ENCODE measurements at regions not wholly inside any gene's neighbourhood (a gene's known extent, or its start where the extent isn't known, plus 50 kb on each side); places are given as distances from the start of the nearest gene placed in this dataset.
"Not testable (repeated sequence)": the region's sequence is repeated elsewhere in the genome, so short reads cannot be mapped to it uniquely, and the experiment has no call there.

DNA sequence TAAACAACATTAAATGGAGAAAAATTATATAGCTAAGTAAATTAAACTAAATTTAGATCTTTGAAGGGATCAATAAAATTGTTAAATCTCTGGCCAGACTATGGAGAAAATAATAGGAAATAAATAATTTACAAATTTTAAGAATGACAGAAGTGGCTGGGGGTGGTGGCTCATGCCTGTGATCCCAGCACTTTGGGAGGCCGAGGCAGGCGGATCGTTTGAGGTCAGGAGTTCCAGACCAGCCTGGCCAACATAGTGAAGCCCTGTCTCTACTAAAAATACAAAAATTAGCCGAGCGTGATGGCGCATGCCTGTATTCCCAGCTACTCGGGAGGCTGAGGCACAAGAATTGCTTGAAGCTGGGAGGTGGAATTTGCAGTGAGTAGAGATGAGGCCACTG is 58.6 kb upstream of the ANKRD20A1 start:
- H3K27me3 ChIP-seq; H3K36me3 ChIP-seq (ENCODE audit: low read depth, missing control alignments); DNase-seq; intact Hi-C loops (cut with DNase I; ENCODE audit: low total_unique reads); H3K27ac ChIP-seq; H3K4me1 ChIP-seq; H3K4me3 ChIP-seq; H3K9me3 ChIP-seq: not testable (repeated sequence)
- WGBS, 2 donors = 81 to 85% methylated on average over 6 of the region's 7 CpGs

Small RNA genes in the stretch of these regions (small RNA-seq; reads per million reads assigned to genes)
- gene AL627230.1 = 0 reads per million in 2 donors
- gene AL627230.3 = 0 reads per million in 2 donors
- 0 reads per million in 2 donors for gene AL627230.5
- gene AL627230.6 = 0 reads per million in 2 donors
- 0 reads per million in 2 donors for gene AL627230.8
- gene FAM27B = 0 reads per million in 2 donors
- 0 reads per million in 2 donors for gene RF00156
- gene RN7SL787P = 0 reads per million in 2 donors
